ENCODE measurements at regions not wholly inside any gene's neighbourhood (a gene's known extent, or its start where the extent isn't known, plus 50 kb on each side); places are given as distances from the start of the nearest gene placed in this dataset.

DNA sequence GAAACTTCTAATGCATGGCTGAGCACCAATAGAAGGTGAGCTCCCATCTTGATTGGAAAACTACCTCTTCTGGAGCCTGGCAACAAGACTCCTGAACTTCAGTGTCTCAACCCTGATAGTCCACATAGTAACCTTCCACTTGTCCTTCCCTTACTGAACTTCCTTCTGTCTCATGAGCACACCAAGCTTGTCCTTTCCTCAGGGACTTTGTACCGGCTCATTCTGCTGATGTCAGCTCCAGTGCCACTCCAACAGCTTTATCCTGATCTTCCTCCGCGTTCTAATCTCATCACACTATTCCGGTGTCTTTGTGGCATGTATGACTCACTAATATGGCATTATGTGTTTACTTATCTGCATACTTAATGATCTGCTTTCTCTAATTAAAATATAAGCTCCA is 862.0 kb upstream of the ID2 start:
- Histone ChIP-seq H3K27ac (ENCODE audit: insufficient read depth, low read length, poor library complexity, severe bottlenecking) (no peak overlapping the region), H3K27me3 (replicated peaks; ENCODE audit: control insufficient read depth, insufficient read depth, low read length, poor library complexity, severe bottlenecking) (no peaks in the 10 kb centered on the region), H3K36me3 (ENCODE audit: control insufficient read depth, insufficient read depth, low read length) (no peaks in the 10 kb centered on the region), H3K4me3 (ENCODE audit: insufficient read depth, low read depth, low read length, poor library complexity, severe bottlenecking) (no peak overlapping the region), H3K4me1 (ENCODE audit: control insufficient read depth, insufficient read depth, low read length, poor library complexity, severe bottlenecking) (no peaks in the 10 kb centered on the region), H3K9me3 (ENCODE audit: control insufficient read depth, low read length) (no peaks in the 10 kb centered on the region)
- DNase-seq, result no peak

DNA sequence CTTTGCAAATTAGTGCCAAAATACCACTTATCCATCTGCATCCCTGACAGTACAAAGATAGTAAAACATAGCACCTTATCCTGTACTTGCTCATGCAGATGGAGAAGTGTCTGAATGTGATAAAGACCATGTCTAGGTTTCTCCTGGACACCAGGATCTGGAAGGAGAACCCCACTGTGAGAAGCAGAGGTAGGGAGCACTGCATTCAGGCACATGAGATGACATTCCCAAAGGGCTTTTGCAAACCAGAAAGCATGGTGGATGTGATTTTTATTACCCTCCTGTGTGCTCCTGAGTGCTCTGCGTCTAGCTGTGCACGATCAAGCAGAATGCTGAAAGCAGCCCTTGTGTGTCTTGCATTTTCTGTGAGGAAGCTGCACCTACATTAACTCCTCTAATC is 857.6 kb upstream of the ID2 start:
- H3K9me3 ChIP-seq (ENCODE audit: control insufficient read depth, low read length), result no peaks in the 10 kb centered on the region
- H3K4me1 ChIP-seq (ENCODE audit: control insufficient read depth, insufficient read depth, low read length, poor library complexity, severe bottlenecking), result no peaks in the 10 kb centered on the region
- H3K36me3 ChIP-seq (ENCODE audit: control insufficient read depth, insufficient read depth, low read length), result no peaks in the 10 kb centered on the region
- no peak overlapping the region for H3K27ac ChIP-seq (ENCODE audit: insufficient read depth, low read length, poor library complexity, severe bottlenecking)
- H3K4me3 ChIP-seq (ENCODE audit: insufficient read depth, low read depth, low read length, poor library complexity, severe bottlenecking), result no peak overlapping the region
- no peaks in the 10 kb centered on the region for H3K27me3 ChIP-seq (replicated peaks; ENCODE audit: control insufficient read depth, insufficient read depth, low read length, poor library complexity, severe bottlenecking)
- DNase-seq, result no peak

DNA sequence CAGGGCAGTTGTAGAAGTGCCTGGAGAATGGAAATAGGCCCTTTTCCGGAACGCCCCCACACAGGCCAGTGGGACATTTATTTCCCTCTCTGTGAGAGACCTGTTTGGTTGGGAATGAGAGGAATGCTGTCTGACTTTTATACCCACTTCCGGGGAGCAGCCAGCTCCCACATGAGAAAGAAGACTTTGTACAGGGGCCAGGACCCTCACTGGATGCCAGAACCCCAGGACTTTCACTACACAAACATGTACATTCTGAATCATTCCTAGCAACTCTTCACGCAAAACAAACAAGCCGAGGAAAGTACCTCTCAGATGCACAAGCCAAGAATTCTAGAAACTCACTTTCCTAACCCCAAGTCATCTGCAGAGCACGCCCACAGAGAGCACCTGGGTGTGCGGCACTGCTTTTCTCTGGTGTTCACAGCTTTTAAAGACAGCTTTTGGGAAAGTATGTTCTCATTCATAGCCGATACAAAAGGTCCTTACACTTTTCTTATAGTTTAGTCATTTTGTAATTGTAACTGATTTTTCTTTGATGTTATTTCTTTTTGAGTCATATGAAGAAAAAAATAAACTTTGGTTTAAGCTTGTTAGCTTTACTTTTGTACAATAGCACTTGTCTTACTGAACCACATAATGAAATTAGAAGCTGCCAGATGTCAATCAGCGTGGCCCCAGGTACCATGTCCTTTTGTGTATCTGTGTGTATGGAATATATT is 856.1 kb upstream of the ID2 start:
- Histone ChIP-seq H3K27ac (ENCODE audit: insufficient read depth, low read length, poor library complexity, severe bottlenecking) (no peak overlapping the region), H3K27me3 (replicated peaks; ENCODE audit: control insufficient read depth, insufficient read depth, low read length, poor library complexity, severe bottlenecking) (no peaks in the 10 kb centered on the region), H3K4me1 (ENCODE audit: control insufficient read depth, insufficient read depth, low read length, poor library complexity, severe bottlenecking) (no peaks in the 10 kb centered on the region), H3K36me3 (ENCODE audit: control insufficient read depth, insufficient read depth, low read length) (no peaks in the 10 kb centered on the region), H3K9me3 (ENCODE audit: control insufficient read depth, low read length) (no peaks in the 10 kb centered on the region), H3K4me3 (ENCODE audit: insufficient read depth, low read depth, low read length, poor library complexity, severe bottlenecking) (no peak overlapping the region)
- DNase-seq, result no peak

DNA sequence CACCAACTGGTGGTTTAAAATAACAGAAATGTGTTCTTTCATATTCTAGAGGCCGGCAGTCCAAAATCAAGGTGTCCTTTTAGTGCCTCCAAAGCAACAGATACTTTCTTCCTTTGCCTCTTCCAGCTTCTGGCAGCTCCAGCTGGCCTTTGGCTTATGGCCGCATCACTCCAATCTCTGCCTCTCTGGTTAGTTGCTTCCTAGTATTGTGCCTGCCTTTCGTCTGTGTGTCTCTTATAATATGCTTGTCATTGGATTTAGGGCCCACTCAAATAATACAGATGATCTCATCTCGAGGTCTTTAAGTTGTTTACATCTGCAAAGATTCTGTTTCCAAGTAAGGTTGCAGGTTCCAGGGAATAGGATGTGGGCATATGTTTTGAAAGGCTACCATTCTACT is 855.2 kb upstream of the ID2 start:
- DNase-seq, result no peak
- Histone ChIP-seq H3K4me1 (ENCODE audit: control insufficient read depth, insufficient read depth, low read length, poor library complexity, severe bottlenecking) (no peaks in the 10 kb centered on the region), H3K27ac (ENCODE audit: insufficient read depth, low read length, poor library complexity, severe bottlenecking) (no peak overlapping the region), H3K36me3 (ENCODE audit: control insufficient read depth, insufficient read depth, low read length) (no peaks in the 10 kb centered on the region), H3K9me3 (ENCODE audit: control insufficient read depth, low read length) (no peaks in the 10 kb centered on the region), H3K27me3 (replicated peaks; ENCODE audit: control insufficient read depth, insufficient read depth, low read length, poor library complexity, severe bottlenecking) (no peaks in the 10 kb centered on the region), H3K4me3 (ENCODE audit: insufficient read depth, low read depth, low read length, poor library complexity, severe bottlenecking) (no peak overlapping the region)

DNA sequence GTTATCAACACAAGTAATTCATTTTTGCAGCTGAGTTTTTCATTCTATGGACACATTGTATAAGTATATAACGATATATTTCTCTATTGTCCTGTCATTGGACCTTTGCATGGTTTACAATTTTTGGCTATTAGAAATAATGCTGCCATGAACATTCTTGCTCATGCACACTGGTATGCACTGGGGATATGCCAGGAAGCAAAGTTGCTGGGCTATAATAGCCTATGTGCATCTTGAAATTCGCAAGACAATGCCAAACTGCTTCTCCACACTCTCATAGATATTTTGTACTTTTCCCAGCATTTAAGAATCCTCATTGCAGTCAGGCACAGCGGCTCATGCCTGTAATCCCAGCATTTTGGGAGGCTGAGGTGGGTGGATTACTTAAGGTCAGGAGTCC is 852.6 kb upstream of the ID2 start:
- Histone ChIP-seq H3K27me3 (replicated peaks; ENCODE audit: control insufficient read depth, insufficient read depth, low read length, poor library complexity, severe bottlenecking) (no peaks in the 10 kb centered on the region), H3K4me3 (ENCODE audit: insufficient read depth, low read depth, low read length, poor library complexity, severe bottlenecking) (no peak overlapping the region), H3K36me3 (ENCODE audit: control insufficient read depth, insufficient read depth, low read length) (no peaks in the 10 kb centered on the region), H3K27ac (ENCODE audit: insufficient read depth, low read length, poor library complexity, severe bottlenecking) (no peak overlapping the region), H3K4me1 (ENCODE audit: control insufficient read depth, insufficient read depth, low read length, poor library complexity, severe bottlenecking) (no peaks in the 10 kb centered on the region), H3K9me3 (ENCODE audit: control insufficient read depth, low read length) (no peaks in the 10 kb centered on the region)
- no peak for DNase-seq

DNA sequence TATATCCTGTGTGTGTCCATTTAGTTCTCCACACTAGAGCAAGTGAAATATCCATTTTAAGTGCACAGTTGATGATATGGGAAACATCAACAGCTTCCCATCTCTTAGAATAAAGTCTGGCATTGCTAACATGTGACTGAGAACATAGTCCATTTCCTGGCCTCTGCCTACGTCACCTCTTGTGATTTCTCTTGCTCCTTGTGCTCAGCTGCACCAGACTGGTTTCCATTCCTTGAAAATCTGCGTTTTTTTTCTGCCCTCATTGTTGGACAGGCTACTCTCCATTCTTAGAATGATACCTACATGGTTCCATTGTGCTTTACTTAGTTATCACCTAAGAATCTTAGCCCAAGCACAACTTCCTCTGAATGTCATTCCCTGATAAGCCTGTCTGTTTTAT is 851.2 kb upstream of the ID2 start:
- Histone ChIP-seq H3K9me3 (ENCODE audit: control insufficient read depth, low read length) (no peaks in the 10 kb centered on the region), H3K27me3 (replicated peaks; ENCODE audit: control insufficient read depth, insufficient read depth, low read length, poor library complexity, severe bottlenecking) (no peaks in the 10 kb centered on the region), H3K27ac (ENCODE audit: insufficient read depth, low read length, poor library complexity, severe bottlenecking) (no peak overlapping the region), H3K36me3 (ENCODE audit: control insufficient read depth, insufficient read depth, low read length) (no peaks in the 10 kb centered on the region), H3K4me1 (ENCODE audit: control insufficient read depth, insufficient read depth, low read length, poor library complexity, severe bottlenecking) (no peaks in the 10 kb centered on the region), H3K4me3 (ENCODE audit: insufficient read depth, low read depth, low read length, poor library complexity, severe bottlenecking) (no peak overlapping the region)
- no peak for DNase-seq

DNA sequence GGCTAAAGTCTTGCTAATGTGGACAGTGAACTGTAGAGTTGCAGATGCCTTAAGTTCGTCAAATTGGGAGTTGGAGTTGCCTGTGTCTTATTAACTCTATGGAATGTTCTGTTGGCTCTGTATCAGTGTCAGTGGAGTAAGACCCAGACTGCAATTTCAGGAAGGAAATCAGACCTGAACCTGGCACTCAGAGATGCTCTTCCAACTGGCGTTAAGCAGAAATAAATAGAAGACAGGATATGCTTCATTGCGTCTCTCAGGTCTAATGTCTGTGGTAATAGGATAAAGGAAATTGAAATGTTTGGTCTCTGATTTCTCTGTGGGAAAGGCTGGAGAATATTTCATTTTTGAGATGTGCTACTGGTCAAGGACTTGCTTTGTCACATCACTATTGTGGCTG is 846.7 kb upstream of the ID2 start:
- no peak overlapping the region for H3K4me3 ChIP-seq (ENCODE audit: insufficient read depth, low read depth, low read length, poor library complexity, severe bottlenecking)

DNA sequence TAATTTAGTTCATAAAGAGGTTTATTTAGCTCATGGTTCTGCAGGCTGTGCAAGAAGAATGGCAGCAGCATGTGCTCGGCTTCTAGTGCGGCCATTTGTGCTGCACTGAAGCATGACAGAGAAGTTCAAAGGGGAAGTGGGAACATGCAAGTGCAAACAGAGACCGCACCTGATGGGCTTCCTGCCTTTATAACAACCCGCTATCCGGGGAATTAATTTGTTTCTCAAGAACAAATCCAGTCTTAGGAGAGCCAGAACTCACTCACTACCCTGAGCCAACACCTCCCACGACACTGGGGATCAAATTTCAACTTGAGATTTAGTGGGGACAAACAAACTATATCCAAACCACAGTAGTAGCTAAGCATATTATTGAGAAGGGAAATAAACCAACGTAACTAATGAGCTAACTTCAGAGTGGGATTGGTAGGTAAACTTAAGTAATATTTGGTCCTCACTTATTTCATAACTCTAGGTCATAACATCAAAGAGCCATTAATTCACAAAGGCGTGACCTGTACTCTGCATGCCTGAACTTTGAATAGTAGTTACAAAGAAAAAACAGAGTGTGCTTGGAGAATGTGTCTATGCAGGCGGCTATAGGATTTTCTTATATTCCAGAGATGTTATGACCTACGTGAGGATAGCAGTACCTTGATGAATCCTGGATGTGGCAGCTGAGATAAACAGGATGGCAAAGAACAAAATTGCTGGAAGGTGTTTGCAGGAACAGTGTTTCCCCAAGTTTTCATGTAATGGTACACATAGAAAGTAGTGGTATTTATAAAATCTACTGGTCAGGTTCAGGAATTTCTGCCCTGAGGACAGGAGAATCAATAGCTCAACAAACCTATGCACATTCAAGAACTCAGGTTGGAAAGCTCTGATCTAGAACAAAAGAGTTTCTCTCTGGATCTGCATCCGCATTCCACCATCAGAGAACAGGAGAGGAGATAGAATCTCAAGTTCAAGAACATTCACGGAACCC is 845.9 kb upstream of the ID2 start:
- no peak overlapping the region for H3K4me3 ChIP-seq (ENCODE audit: insufficient read depth, low read depth, low read length, poor library complexity, severe bottlenecking)
- DNase-seq, result no peak
- no peak overlapping the region for H3K27ac ChIP-seq (ENCODE audit: insufficient read depth, low read length, poor library complexity, severe bottlenecking)
- H3K9me3 ChIP-seq (ENCODE audit: control insufficient read depth, low read length), result no peaks in the 10 kb centered on the region
- no peaks in the 10 kb centered on the region for H3K4me1 ChIP-seq (ENCODE audit: control insufficient read depth, insufficient read depth, low read length, poor library complexity, severe bottlenecking)
- H3K27me3 ChIP-seq (replicated peaks; ENCODE audit: control insufficient read depth, insufficient read depth, low read length, poor library complexity, severe bottlenecking), result no peaks in the 10 kb centered on the region
- H3K36me3 ChIP-seq (ENCODE audit: control insufficient read depth, insufficient read depth, low read length), result no peaks in the 10 kb centered on the region

More for the DNA sequence above, 846.7 kb upstream of the ID2 start:
- no peaks in the 10 kb centered on the region for H3K36me3 ChIP-seq (ENCODE audit: control insufficient read depth, insufficient read depth, low read length)
- no peaks in the 10 kb centered on the region for H3K27me3 ChIP-seq (replicated peaks; ENCODE audit: control insufficient read depth, insufficient read depth, low read length, poor library complexity, severe bottlenecking)
- H3K9me3 ChIP-seq (ENCODE audit: control insufficient read depth, low read length), result no peaks in the 10 kb centered on the region
- H3K27ac ChIP-seq (ENCODE audit: insufficient read depth, low read length, poor library complexity, severe bottlenecking), result no peak overlapping the region
- DNase-seq, result no peak
- H3K4me1 ChIP-seq (ENCODE audit: control insufficient read depth, insufficient read depth, low read length, poor library complexity, severe bottlenecking), result no peaks in the 10 kb centered on the region

DNA sequence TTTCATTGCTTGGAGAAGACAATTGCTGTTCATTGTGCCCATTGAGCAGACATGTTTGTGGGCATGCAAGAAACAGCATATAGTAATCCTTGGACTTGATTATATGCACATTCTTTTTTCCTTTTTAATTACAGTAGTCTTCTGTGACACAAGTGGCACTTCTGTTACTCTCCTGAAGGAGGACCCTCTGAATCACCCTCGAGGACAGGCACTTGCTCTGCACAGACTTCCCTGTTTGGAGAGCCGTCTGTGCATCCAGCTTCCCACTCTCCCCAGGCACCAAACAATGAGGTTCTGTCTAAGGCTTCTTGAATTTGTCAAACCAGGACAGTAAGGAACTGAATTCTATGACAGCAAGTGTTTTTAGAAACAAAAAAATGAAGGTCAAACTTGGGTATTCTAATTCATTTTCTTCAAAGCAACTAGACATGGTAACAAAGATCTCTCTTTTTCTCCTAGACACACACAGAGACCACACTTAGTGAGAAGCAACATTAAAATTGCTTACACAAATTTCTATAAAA is 844.6 kb upstream of the ID2 start:
- Histone ChIP-seq H3K36me3 (ENCODE audit: control insufficient read depth, insufficient read depth, low read length) (no peaks in the 10 kb centered on the region), H3K4me1 (ENCODE audit: control insufficient read depth, insufficient read depth, low read length, poor library complexity, severe bottlenecking) (no peaks in the 10 kb centered on the region), H3K27ac (ENCODE audit: insufficient read depth, low read length, poor library complexity, severe bottlenecking) (no peak overlapping the region), H3K4me3 (ENCODE audit: insufficient read depth, low read depth, low read length, poor library complexity, severe bottlenecking) (no peak overlapping the region), H3K27me3 (replicated peaks; ENCODE audit: control insufficient read depth, insufficient read depth, low read length, poor library complexity, severe bottlenecking) (no peaks in the 10 kb centered on the region), H3K9me3 (ENCODE audit: control insufficient read depth, low read length) (no peaks in the 10 kb centered on the region)
- no peak for DNase-seq

DNA sequence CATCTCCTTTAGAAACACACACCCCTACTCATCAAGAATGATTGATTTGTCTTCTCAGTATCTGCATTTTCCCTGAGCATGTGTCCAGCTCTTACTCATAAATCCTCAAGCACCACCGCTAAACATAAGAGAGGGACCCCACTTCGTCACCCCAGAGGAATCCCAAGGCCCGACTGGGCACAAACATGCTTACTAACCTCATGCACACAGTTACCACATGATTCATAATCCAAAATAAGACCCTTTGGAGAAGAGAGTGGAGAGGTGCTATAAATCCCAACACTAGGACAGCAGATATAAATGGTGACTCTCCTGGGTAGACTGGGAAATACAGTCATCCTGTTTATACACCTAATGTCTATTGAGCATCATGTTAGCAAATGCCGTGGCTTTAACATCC is 843.2 kb upstream of the ID2 start:
- no peaks in the 10 kb centered on the region for H3K4me1 ChIP-seq (ENCODE audit: control insufficient read depth, insufficient read depth, low read length, poor library complexity, severe bottlenecking)
- no peak for DNase-seq

More for the DNA sequence above, 843.2 kb upstream of the ID2 start:
- Histone ChIP-seq H3K4me3 (ENCODE audit: insufficient read depth, low read depth, low read length, poor library complexity, severe bottlenecking) (no peak overlapping the region), H3K36me3 (ENCODE audit: control insufficient read depth, insufficient read depth, low read length) (no peaks in the 10 kb centered on the region), H3K27me3 (replicated peaks; ENCODE audit: control insufficient read depth, insufficient read depth, low read length, poor library complexity, severe bottlenecking) (no peaks in the 10 kb centered on the region), H3K9me3 (ENCODE audit: control insufficient read depth, low read length) (no peaks in the 10 kb centered on the region), H3K27ac (ENCODE audit: insufficient read depth, low read length, poor library complexity, severe bottlenecking) (no peak overlapping the region)

All from effector memory CD4-positive, alpha-beta T cell (primary cell).